WI38 (cell line): ENCODE measurements at regions not wholly inside any gene's neighbourhood (a gene's known extent, or its start where the extent isn't known, plus 50 kb on each side); places are given as distances from the start of the nearest gene placed in this dataset.

Experiments
- H3K4me3 ChIP-seq: 2 replicates; pipeline ENCODE4 v1.5.1; 2011; ENCODE audit warnings: low read depth, mild to moderate bottlenecking, control low read depth, low read length
- CTCF ChIP-seq: IDR thresholded peaks from 2 replicates; pipeline ENCODE4 v1.5.1; 2012; ENCODE audit warnings: low read depth, mild to moderate bottlenecking, control low read depth, low read length

- peak overlapping the region; percentile 57 for H3K4me3 ChIP-seq
- TF ChIP-seq CTCF = no peak
Observed at GRCh38 chr17:71975331-71975801, 145.5 kb upstream of the SOX9 start.

- TF ChIP-seq CTCF = no peak
Observed at GRCh38 chr17:71976011-71976649, 144.7 kb upstream of the SOX9 start.

GRCh38 chr17:71978435-71978834 is 142.4 kb upstream of the SOX9 start:
- no peak for TF ChIP-seq CTCF
- no peak overlapping the region for H3K4me3 ChIP-seq

More at GRCh38 chr17:71976011-71976649, 144.7 kb upstream of the SOX9 start:
- peak overlapping the region; percentile 57 for H3K4me3 ChIP-seq

- no peak overlapping the region for H3K4me3 ChIP-seq
- no peak for TF ChIP-seq CTCF
Observed at GRCh38 chr17:71980171-71980570, 140.6 kb upstream of the SOX9 start.

- H3K4me3 ChIP-seq = no peak overlapping the region
- no peak for TF ChIP-seq CTCF
Observed at GRCh38 chr17:71983828-71984227, 137.0 kb upstream of the SOX9 start.

- TF ChIP-seq CTCF = no peak
- no peak overlapping the region for H3K4me3 ChIP-seq
Observed at GRCh38 chr17:71985111-71986039, 135.4 kb upstream of the SOX9 start.

GRCh38 chr17:71986886-71987285 is 133.9 kb upstream of the SOX9 start:
- H3K4me3 ChIP-seq = no peak overlapping the region
- TF ChIP-seq CTCF = no peak
